ENCODE measurements at regions not wholly inside any gene's neighbourhood (a gene's known extent, or its start where the extent isn't known, plus 50 kb on each side); places are given as distances from the start of the nearest gene placed in this dataset.

- TF ChIP-seq FOXP1 (IDR thresholded peaks at IDR 0.05) (no peak), FOXP1 (CRISPR knock-in tag; IDR thresholded peaks at IDR 0.05) (no peak), MAFK (conservative IDR thresholded peaks at IDR 0.05 in 1 of 2, IDR thresholded peaks at IDR 0.05 in 1 of 2; ENCODE audit: low read length in 2 of 2) (0 out of 4 replicates have a peak, but pooled peaks of 1 of the 2 experiments have one; percentile 2), ZNF652 (CRISPR knock-in tag; IDR thresholded peaks at IDR 0.05; ENCODE audit: borderline replicate concordance, low read depth) (peak; percentile 37; the same call in 1 of the 2 replicates), GATAD1 (CRISPR knock-in tag; IDR thresholded peaks at IDR 0.05) (peak; percentile 78), ZNF3 (CRISPR knock-in tag; IDR thresholded peaks at IDR 0.05) (no peak), ZNF292 (CRISPR knock-in tag; IDR thresholded peaks at IDR 0.05; ENCODE audit: borderline replicate concordance, low read depth) (peak; percentile 70; the same call in 1 of the 2 replicates), ZNF205 (CRISPR knock-in tag; IDR thresholded peaks at IDR 0.05) (peak; percentile 29; the same call in 1 of the 2 replicates), PAX8 (CRISPR knock-in tag; IDR thresholded peaks at IDR 0.05; ENCODE audit: borderline replicate concordance) (0 out of 2 replicates have a peak, but pooled peaks have one; percentile 54), ZNF12 (CRISPR knock-in tag; IDR thresholded peaks at IDR 0.05) (peak; percentile 30; the same call in 1 of the 2 replicates), MIXL1 (CRISPR knock-in tag; IDR thresholded peaks at IDR 0.05) (0 out of 2 replicates have a peak, but pooled peaks have one; percentile 15), KLF16 (CRISPR knock-in tag; IDR thresholded peaks at IDR 0.05) (peak in 1 of 2 experiments; percentile 75; a peak in 1 of 4 replicates), ZNF543 (CRISPR knock-in tag; IDR thresholded peaks at IDR 0.05) (0 out of 2 replicates have a peak, but pooled peaks have one; percentile 56), RBAK (CRISPR knock-in tag; IDR thresholded peaks at IDR 0.05) (no peak), HNRNPLL (IDR thresholded peaks at IDR 0.05; ENCODE audit: low read depth, low read length, poor library complexity, severe bottlenecking) (no peak), TBX2 (CRISPR knock-in tag; IDR thresholded peaks at IDR 0.05; ENCODE audit: borderline replicate concordance) (peak; percentile 77; the same call in 1 of the 2 replicates), ARID3A (IDR thresholded peaks at IDR 0.05; ENCODE audit: low read depth, low read length) (0 out of 2 replicates have a peak, but pooled peaks have one; percentile 16), YEATS2 (CRISPR knock-in tag; IDR thresholded peaks at IDR 0.05; ENCODE audit: borderline replicate concordance) (peak; percentile 49; the same call in 1 of the 2 replicates), ZSCAN9 (CRISPR knock-in tag; IDR thresholded peaks at IDR 0.05; ENCODE audit: borderline replicate concordance) (peak; percentile 73), ARID4A (CRISPR knock-in tag; IDR thresholded peaks at IDR 0.05; ENCODE audit: borderline replicate concordance) (peak; percentile 19; the same call in 1 of the 2 replicates), XRCC5 (optimal IDR thresholded peaks at IDR 0.05; ENCODE audit: low read length) (peak; percentile 88), ZNF564 (CRISPR knock-in tag; IDR thresholded peaks at IDR 0.05) (0 out of 2 replicates have a peak, but pooled peaks have one; percentile 36), ZSCAN31 (CRISPR knock-in tag; IDR thresholded peaks at IDR 0.05; ENCODE audit: low read depth) (peak; percentile 66; the same call in 1 of the 2 replicates), ZNF878 (CRISPR knock-in tag; IDR thresholded peaks at IDR 0.05) (peak; percentile 37; the same call in 1 of the 2 replicates), ZBTB33 (CRISPR knock-in tag; IDR thresholded peaks at IDR 0.05) (peak; percentile 51; the same call in 1 of the 2 replicates)
Measured at GRCh38 chr20:33933469-33933909, 60.2 kb upstream of the RALY start (continued).
